CD4-positive, CD25-positive, alpha-beta regulatory T cell (primary cell): ENCODE measurements at regions not wholly inside any gene's neighbourhood (a gene's known extent, or its start where the extent isn't known, plus 50 kb on each side); places are given as distances from the start of the nearest gene placed in this dataset.

Experiments used
- ATAC-seq, 2 donors: fragments of 150-1000 bp; cut with Tn5 transposase; one replicate each; pipeline ENCODE4 v1.10.0; 2021; ENCODE audit warnings: low read depth in 2 of 2, moderate number of reproducible peaks in 2 of 2, moderate library complexity in 1 of 2
- DNase-seq, 3 donors: peaks; one replicate each; pipeline versions ENCODE4 v3.0.0 to v3.0.0-alpha.2; 2012 to 2022; ENCODE audit warnings: mixed read lengths in 1 of 3
- H3K27ac ChIP-seq: one replicate; pipeline ENCODE4 v1.7.0; 2013; ENCODE audit warnings: mild to moderate bottlenecking, low read length; ENCODE audit not compliant: insufficient read depth, poor library complexity, severe bottlenecking
- H3K27me3 ChIP-seq: one replicate; pipeline ENCODE4 v1.7.0; 2013; ENCODE audit warnings: low read length; ENCODE audit not compliant: control insufficient read depth, insufficient read depth
- H3K36me3 ChIP-seq: one replicate; pipeline ENCODE4 v1.7.0; 2013; ENCODE audit warnings: mild to moderate bottlenecking, low read length, moderate library complexity; ENCODE audit not compliant: control insufficient read depth, insufficient read depth
- H3K4me1 ChIP-seq: 2 replicates; pipeline ENCODE4 v1.7.0; 2013; ENCODE audit warnings: mild to moderate bottlenecking, low read length; ENCODE audit not compliant: insufficient read depth, control insufficient read depth, poor library complexity, severe bottlenecking
- H3K4me3 ChIP-seq: one replicate; pipeline ENCODE4 v1.7.0; 2013; ENCODE audit warnings: low read depth, mild to moderate bottlenecking, low read length, moderate library complexity
- H3K9me3 ChIP-seq, 2 experiments: 1 replicate in 1 of 2; 2 replicates in 1 of 2; pipeline ENCODE4 v1.7.0; 2013; ENCODE audit warnings: low read length in 2 of 2, mild to moderate bottlenecking in 1 of 2, moderate library complexity in 1 of 2; ENCODE audit not compliant: control insufficient read depth in 2 of 2
- H3K27ac Mint-ChIP-seq, 3 donors: one replicate each; pipeline ENCODE4 v1.8.0; 2020 to 2022; ENCODE audit warnings: mild to moderate bottlenecking in 3 of 3, mixed read lengths in 3 of 3, moderate library complexity in 2 of 3
- H3K27me3 Mint-ChIP-seq: one replicate; pipeline ENCODE4 v1.8.0; 2022; ENCODE audit warnings: mild to moderate bottlenecking, mixed read lengths
- H3K36me3 Mint-ChIP-seq: one replicate; pipeline ENCODE4 v1.8.0; 2020; ENCODE audit warnings: mixed read lengths
- H3K4me1 Mint-ChIP-seq, 4 donors: one replicate each; pipeline ENCODE4 v1.8.0; 2020 to 2022; ENCODE audit warnings: mixed read lengths in 4 of 4, mild to moderate bottlenecking in 1 of 4
- H3K4me3 Mint-ChIP-seq, 4 donors: one replicate each; pipeline ENCODE4 v1.8.0; 2020 to 2022; ENCODE audit warnings: mild to moderate bottlenecking in 4 of 4, mixed read lengths in 4 of 4, moderate library complexity in 3 of 4
- H3K9me3 Mint-ChIP-seq, 7 donors: one replicate each; pipeline ENCODE4 v1.8.0; 2020 to 2022; ENCODE audit warnings: mixed read lengths in 7 of 7, mild to moderate bottlenecking in 3 of 7, moderate library complexity in 2 of 7

GRCh38 chr1:112800289-112800688, 85.2 kb upstream of the PPM1J start:
- no peak overlapping the region for H3K27ac Mint-ChIP-seq
- no peaks in the 10 kb centered on the region for H3K4me1 Mint-ChIP-seq
- no peaks in the 10 kb centered on the region for H3K9me3 ChIP-seq
- no peaks in the 10 kb centered on the region for H3K27me3 ChIP-seq
- no peak overlapping the region for H3K4me3 ChIP-seq
- peaks cover 0 to 4% (median 0%) of the 10 kb centered on the region in 7 donors for H3K9me3 Mint-ChIP-seq
- H3K36me3 Mint-ChIP-seq = no peaks in the 10 kb centered on the region
- DNase-seq (no peak), ATAC-seq (no peak)
- peaks cover 23% of the 10 kb centered on the region for H3K27me3 Mint-ChIP-seq
- no peaks in the 10 kb centered on the region for H3K36me3 ChIP-seq
- H3K27ac ChIP-seq = no peak overlapping the region
- H3K4me3 Mint-ChIP-seq = no peak overlapping the region
- no peaks in the 10 kb centered on the region for H3K4me1 ChIP-seq

GRCh38 chr1:112798292-112798691, 83.2 kb upstream of the PPM1J start:
- no peak overlapping the region for H3K4me3 ChIP-seq
- Mint-ChIP-seq H3K4me1 (no peaks in the 10 kb centered on the region), H3K4me3 (no peak overlapping the region), H3K9me3 (peaks cover 0 to 4% (median 0%) of the 10 kb centered on the region in 7 donors), H3K27ac (no peak overlapping the region), H3K36me3 (no peaks in the 10 kb centered on the region), H3K27me3 (peaks cover 17% of the 10 kb centered on the region)
- H3K4me1 ChIP-seq = no peaks in the 10 kb centered on the region
- no peaks in the 10 kb centered on the region for H3K27me3 ChIP-seq
- no peak overlapping the region for H3K27ac ChIP-seq
- DNase-seq = no peak
- ATAC-seq = no peak
- no peaks in the 10 kb centered on the region for H3K36me3 ChIP-seq
- H3K9me3 ChIP-seq = no peaks in the 10 kb centered on the region

- H3K36me3 ChIP-seq = no peaks in the 10 kb centered on the region
- no peak overlapping the region for H3K4me3 Mint-ChIP-seq
- H3K27ac Mint-ChIP-seq = peak overlapping the region in 1 of 3 donors; percentile 67
- no peak for ATAC-seq
- no peak for DNase-seq
- peaks cover 13% of the 10 kb centered on the region for H3K27me3 Mint-ChIP-seq
- no peaks in the 10 kb centered on the region for H3K4me1 ChIP-seq
- H3K4me3 ChIP-seq = no peak overlapping the region
- no peaks in the 10 kb centered on the region for H3K27me3 ChIP-seq
- no peaks in the 10 kb centered on the region for H3K9me3 ChIP-seq
- no peaks in the 10 kb centered on the region for H3K4me1 Mint-ChIP-seq
- no peaks in the 10 kb centered on the region for H3K36me3 Mint-ChIP-seq
- no peak overlapping the region for H3K27ac ChIP-seq
- peaks cover 0 to 3% (median 0%) of the 10 kb centered on the region in 7 donors for H3K9me3 Mint-ChIP-seq
These were observed 82.1 kb upstream of the PPM1J start for GRCh38 chr1:112797224-112797623.

- peaks cover 25% of the 10 kb centered on the region for H3K27me3 Mint-ChIP-seq
- Histone ChIP-seq H3K27me3 (no peaks in the 10 kb centered on the region), H3K4me1 (no peaks in the 10 kb centered on the region), H3K4me3 (no peak overlapping the region), H3K27ac (no peak overlapping the region), H3K36me3 (no peaks in the 10 kb centered on the region), H3K9me3 (no peaks in the 10 kb centered on the region)
- H3K27ac Mint-ChIP-seq = no peak overlapping the region
- ATAC-seq (no peak), DNase-seq (peak in 1 of 3 donors; percentile 16)
- H3K4me1 Mint-ChIP-seq = no peaks in the 10 kb centered on the region
- H3K9me3 Mint-ChIP-seq = peaks cover 0 to 3% (median 0%) of the 10 kb centered on the region in 7 donors
- H3K36me3 Mint-ChIP-seq = no peaks in the 10 kb centered on the region
- H3K4me3 Mint-ChIP-seq = no peak overlapping the region
These were observed 79.6 kb upstream of the PPM1J start for GRCh38 chr1:112794654-112795239.

- Histone ChIP-seq H3K27ac (no peak overlapping the region), H3K4me1 (no peaks in the 10 kb centered on the region), H3K27me3 (no peaks in the 10 kb centered on the region), H3K36me3 (no peaks in the 10 kb centered on the region), H3K4me3 (no peak overlapping the region), H3K9me3 (no peaks in the 10 kb centered on the region)
- ATAC-seq (no peak), DNase-seq (no peak)
- Mint-ChIP-seq H3K9me3 (peaks cover 0 to 3% (median 0%) of the 10 kb centered on the region in 7 donors), H3K36me3 (no peaks in the 10 kb centered on the region), H3K4me1 (no peaks in the 10 kb centered on the region), H3K4me3 (peak overlapping the region in 1 of 4 donors; percentile 55), H3K27me3 (peaks cover 25% of the 10 kb centered on the region), H3K27ac (no peak overlapping the region)
These were observed 78.8 kb upstream of the PPM1J start for GRCh38 chr1:112793631-112794565.

- Mint-ChIP-seq H3K27me3 (peaks cover 22% of the 10 kb centered on the region), H3K36me3 (no peaks in the 10 kb centered on the region), H3K4me1 (no peaks in the 10 kb centered on the region), H3K4me3 (no peak overlapping the region), H3K27ac (no peak overlapping the region), H3K9me3 (peaks cover 0 to 3% (median 0%) of the 10 kb centered on the region in 7 donors)
- Histone ChIP-seq H3K27ac (no peak overlapping the region), H3K4me3 (no peak overlapping the region), H3K36me3 (no peaks in the 10 kb centered on the region), H3K4me1 (no peaks in the 10 kb centered on the region), H3K9me3 (no peaks in the 10 kb centered on the region), H3K27me3 (no peaks in the 10 kb centered on the region)
- DNase-seq (no peak), ATAC-seq (no peak)
These were observed 76.6 kb upstream of the PPM1J start for GRCh38 chr1:112791723-112792104.

- DNase-seq (no peak), ATAC-seq (no peak)
- Mint-ChIP-seq H3K4me3 (no peak overlapping the region), H3K9me3 (peaks cover 0 to 3% (median 0%) of the 10 kb centered on the region in 7 donors), H3K4me1 (no peaks in the 10 kb centered on the region), H3K36me3 (no peaks in the 10 kb centered on the region), H3K27ac (no peak overlapping the region), H3K27me3 (peaks cover 21% of the 10 kb centered on the region)
- no peaks in the 10 kb centered on the region for H3K36me3 ChIP-seq
- H3K27ac ChIP-seq = no peak overlapping the region
- H3K4me3 ChIP-seq = no peak overlapping the region
- no peaks in the 10 kb centered on the region for H3K27me3 ChIP-seq
- H3K9me3 ChIP-seq = no peaks in the 10 kb centered on the region
- H3K4me1 ChIP-seq = no peaks in the 10 kb centered on the region
These were observed 76.0 kb upstream of the PPM1J start for GRCh38 chr1:112790920-112791722.
